ENCODE measurements at regions not wholly inside any gene's neighbourhood (a gene's known extent, or its start where the extent isn't known, plus 50 kb on each side); places are given as distances from the start of the nearest gene placed in this dataset.
"Not testable (repeated sequence)": the region's sequence is repeated elsewhere in the genome, so short reads cannot be mapped to it uniquely, and the experiment has no call there.

DNA sequence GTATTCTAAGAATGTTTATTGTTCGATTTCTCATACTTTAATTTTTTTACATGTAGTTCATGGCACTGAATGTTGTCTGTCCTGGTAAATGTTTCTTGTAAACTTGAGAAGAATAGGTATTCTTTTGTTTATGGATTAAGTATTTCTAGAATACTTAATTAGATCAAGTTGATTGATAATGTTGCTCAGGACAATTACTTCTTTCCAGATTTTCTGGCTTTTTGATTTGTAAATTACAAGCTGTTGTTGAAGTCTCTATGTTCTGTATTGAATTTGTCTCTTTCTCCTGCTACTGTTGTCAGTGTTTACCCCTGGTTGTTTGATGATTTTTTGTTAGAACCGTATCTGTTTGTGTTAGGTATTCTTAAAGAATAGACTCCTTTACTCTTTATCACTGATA, 1720.9 kb upstream of the AGA start:
- no peak for DNase-seq

DNA sequence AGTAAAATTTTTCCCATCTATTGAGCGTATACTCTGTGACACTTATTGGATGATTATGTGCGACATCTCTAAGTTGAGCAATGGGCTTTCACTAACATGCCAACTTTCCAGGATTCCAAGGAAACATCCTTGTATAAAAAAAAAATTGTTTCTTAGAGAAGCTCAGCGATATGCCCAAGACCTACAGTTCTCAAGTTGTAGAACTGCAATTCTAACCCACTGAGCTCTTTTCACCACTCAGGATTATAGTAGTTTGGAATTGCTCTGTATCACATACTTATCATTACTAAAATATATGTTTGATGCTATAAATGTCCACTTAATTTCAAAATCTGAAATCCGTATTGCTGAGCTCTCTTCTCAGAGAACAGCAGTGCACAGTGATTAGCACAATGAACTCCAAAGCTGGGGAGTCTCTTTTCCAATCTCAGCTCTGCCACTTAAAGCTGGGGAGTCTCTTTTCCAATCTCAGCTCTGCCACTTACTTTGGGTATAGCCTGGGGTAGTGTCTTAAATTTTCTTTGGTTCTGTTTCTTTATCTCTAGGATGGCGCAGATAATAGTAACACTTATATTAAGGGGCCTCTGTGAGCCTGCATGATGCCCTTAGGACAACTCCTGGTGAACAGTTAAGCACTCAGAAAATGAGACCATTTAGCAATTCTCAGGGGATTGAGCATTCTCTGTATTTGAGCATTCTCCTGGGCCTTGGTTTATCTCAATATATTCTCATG, 1722.2 kb upstream of the AGA start:
- DNase-seq = no peak

DNA sequence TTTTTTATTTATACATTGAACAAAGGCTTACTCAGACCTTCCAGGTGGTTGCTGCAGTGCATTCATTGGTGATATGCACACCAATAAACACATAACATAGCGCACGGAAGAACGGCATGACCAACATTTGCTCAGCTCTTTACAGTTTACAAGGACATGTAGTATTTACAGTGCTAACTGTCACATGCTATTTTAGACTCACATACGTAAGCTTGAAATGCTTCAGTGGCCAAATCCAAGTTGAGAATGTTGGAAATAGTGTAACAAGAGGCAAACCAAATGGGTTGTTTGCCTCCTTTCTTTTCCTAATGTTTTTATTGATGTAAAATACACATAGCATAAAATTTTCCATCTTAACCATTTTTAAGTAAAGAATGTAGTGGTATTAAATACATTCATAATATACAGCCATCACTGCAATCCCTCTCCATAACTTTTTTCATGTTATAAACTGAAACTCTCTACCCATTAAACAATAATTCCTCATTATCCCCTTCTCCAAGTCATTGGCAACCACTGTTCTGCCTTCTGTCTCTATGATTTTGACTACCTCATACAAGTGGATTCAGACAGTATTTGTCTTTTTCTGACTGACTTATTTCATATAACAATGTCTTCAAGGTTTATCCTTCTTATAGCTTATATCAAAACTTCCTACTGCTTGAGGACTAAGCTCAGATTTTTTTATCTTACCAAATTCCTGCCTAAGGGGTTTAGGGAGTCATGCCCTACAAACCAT, 1722.9 kb upstream of the AGA start:
- DNase-seq = no peak

DNA sequence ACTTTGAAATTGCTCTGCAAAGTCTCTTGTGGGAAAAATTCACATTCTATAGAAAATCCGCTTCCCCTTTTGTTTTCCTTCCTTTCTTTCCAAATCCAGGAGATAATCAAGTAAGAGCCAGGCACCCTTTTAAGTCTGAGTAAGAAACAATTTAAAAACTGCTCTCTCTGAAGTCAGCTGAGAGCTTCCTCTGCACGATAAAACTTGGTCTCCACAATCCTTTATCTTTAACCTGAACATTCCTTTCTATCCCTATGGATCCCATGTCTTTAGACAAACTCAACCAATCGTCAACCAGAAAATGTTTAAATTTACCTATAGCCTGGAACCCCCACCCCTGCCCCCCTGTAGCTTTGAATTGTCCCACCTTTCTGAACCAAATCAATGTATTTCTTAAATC, 1723.6 kb upstream of the AGA start:
- DNase-seq = no peak

DNA sequence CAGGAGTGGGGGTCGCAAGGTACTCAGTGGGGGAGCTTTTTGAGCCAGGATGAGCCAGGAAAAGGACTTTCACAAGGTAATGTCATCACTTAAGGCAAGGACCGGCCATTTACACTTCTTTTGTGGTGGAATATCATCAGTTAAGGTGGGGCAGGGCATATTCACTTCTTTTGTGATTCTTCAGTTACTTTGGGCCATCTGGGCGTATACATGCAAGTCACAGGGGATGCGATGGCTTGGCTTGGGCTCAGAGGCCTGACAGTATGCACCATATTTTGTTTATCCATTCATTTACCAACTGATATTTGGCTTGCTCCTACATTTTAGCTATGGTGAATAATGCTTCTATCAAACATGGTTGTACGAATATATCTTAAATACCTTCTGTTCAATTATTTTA, 1728.1 kb upstream of the AGA start:
- not testable (repeated sequence) for DNase-seq

DNA sequence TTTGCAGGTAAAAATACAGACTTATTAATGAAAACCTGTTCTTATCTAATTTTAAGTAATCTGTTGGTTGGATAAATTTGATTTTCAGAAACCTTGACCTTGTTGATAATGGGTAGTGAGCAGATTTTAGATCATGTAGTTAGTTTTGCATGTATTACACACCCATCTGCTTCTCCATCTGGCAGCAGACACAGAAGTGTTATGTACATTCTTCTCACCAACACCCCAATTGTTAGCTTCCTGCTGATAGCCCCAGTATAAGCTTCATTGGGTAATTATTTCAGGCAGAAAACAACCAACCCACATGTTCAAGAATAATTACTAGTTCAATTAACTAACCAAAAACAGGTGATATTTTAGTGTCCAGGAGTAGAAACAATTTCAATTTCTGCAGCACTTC, 1740.5 kb upstream of the AGA start:
- DNase-seq = no peak

DNA sequence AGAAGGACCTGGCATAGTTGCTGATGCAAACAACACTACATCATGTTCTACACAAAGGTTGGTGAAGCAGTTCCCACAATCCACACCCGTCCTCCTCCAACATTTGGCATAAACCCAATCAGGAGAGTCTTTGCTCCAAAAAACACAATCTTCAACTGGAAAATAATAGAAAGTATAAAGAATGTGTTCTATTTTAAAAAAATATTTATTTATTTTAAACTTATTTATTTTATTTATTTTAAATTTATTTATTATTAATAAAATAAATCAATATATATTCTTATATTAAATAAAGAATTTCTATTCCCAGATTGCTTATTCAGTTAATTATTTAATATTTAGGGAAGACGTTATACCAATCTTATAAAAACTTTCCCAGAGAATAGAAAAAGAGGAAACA, 1753.7 kb upstream of the AGA start:
- DNase-seq = no peak

DNA sequence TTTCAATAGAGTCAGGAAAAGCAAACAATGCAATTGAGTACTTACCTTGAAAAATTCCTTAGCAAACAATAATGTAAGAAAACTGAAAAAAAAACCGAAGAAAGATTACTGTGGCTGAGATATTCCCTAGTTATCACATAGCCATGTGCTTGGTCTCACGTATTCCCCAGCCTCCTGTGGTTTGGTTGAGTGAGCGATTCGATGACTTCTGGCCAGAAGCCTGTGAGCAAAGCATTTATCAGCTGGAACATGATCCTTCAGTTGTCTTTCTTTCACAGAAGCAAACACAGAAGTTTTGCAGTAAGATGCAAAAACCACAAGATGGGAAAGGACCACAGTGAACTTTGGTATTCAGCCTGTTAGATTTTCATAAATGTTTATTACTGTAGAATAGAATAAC, 1754.3 kb upstream of the AGA start:
- DNase-seq = no peak

DNA sequence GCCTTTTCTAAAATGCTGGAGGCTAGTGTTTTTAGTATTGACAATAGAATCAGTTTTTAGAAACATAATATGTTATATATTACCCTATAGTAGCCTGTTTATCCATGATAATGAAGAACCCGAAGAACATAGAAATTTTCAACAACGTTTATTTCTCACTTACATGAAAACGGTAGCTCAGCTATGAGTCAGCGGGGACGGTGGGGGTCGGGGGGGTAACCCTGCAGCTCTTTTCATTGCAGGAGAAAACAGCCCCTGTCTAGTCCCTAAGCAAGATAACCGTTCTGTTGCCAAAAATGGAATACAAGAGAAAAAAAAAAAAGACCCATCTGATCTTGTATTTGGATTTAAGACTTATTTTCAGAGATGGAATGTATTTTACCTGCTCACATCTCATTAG, 1758.4 kb upstream of the AGA start:
- DNase-seq = no peak

DNA sequence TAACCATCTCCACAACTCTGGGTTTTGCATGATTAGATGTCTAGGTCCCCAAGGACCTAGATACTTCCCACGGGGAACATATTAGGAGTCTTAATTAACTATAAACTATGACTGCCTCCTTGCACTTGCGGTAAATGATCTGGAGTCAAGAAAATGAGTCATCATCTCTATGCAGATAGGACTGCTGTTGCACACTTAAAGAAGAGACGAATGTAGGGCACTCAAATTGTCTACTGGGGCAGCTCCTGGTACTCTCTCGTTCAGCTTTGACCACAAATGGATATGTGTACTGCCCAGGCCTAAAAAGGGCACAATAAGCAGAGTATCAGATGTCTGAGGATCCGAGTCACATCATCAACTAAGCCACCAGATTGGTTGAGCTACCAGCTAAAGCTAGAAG, 1783.4 kb upstream of the AGA start:
- DNase-seq = no peak

DNA sequence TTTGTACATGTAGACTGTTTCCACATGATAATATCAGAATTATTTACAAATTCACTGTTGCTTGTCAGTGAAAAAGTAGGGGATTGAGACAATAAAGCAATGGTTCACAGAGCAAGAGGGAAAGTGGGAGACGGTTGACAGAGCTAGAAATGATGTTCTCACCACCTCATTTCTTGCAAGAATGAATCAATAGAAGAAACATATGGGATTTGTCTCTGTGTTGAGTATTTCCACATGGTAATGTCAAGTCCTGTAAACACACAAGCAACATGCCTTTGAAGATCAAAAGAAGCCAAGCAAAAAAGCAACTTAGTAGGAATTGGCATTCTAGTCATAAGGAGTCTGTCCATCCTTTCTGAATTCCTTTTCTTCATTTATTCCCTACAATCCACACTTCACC, 1806.6 kb upstream of the AGA start:
- DNase-seq = no peak

DNA sequence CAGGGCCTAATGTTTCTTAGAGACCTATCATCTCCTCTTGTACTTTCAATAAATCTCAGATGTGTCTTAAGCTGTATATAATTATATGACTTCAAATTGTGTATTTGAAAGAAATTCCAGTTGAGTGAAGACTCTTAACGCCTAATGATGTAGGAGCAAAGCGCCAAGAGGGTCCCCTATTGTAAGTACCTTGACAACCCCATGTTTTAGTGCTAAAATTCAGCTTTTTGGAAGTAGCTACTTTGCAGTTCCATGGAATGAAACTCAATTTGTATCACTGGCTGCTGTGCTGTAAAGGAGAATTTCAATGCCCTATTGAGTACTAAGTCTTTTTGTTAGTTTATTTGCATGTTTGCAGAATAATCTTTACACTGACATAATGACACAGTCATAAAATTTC, 1826.6 kb upstream of the AGA start:
- DNase-seq = no peak

DNA sequence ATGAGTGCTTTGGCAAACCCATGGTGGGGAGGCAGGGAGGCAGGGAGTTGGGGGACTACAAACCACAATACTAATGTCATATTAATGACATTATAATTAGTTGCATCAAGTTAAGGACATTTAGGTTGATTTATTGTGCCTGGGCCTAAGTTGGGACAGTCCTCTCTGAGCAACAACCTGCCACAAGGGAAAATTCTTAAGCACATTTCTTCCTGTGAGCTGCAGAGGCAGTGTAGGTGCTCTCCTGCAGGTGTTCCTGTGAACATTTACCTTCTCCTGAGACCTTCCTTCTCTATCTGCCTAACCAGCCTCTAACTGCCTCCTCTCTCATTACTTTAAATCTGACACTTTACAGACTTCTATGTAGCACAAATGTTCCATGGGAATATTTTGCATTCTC, 1830.0 kb upstream of the AGA start:
- no peak for DNase-seq

DNA sequence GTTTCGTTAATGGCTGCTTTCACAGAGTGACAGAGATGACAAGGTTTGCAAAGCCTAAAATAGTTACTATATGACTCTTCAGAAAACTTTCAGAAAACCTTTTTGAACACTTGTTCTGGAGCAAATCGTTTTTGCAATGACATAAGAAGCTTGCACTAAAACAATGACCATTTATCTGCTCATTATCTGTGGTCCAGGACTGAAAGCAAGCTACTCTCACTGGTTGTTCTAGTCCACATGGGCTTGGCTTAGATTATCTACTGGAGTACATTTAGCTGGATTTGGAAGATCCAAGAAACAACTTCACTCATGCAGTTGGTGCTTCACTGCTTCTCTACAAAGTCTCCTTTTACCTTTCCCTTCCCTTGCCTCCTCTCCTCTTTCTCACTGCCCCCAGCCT, 1836.4 kb upstream of the AGA start:
- DNase-seq = no peak

DNA sequence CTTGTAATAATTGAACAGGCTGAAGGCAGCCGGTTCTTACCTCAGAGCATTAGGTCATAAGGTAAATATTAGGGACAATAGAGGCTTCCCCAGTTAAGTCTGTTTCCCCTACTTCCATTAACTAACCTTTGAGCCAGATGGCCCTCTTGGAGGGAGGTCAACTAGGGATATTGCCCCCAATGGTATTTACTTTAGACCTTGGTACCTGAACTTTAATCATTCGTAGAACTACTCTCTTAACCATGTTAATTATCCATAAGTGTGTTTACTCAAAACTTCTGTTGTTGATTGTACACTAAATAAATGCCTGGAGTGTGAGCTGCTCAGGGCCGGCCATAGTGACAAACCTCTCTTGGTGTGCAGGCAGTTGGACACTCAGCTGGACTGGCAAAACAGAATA, 1843.5 kb upstream of the AGA start:
- no peak for DNase-seq

DNA sequence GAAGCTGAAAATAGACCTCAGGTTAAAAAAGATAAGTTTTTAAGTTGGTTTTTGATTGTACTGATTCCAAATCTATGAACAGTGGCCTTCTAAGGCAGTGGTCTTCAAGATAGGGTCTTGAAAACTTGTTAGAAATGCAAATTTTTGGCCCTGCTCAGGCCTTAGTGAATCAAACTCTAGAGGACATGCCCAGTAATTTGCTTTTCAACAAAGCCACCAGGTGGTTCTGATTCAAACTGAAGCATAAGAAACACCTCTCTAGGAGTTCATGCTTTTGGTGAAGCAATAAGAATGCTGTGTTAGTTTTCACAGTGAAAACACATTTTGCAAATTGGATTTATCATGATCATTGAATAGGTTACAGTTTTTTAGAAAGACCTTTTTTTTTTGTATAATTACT, 1849.4 kb upstream of the AGA start:
- DNase-seq = no peak

DNA sequence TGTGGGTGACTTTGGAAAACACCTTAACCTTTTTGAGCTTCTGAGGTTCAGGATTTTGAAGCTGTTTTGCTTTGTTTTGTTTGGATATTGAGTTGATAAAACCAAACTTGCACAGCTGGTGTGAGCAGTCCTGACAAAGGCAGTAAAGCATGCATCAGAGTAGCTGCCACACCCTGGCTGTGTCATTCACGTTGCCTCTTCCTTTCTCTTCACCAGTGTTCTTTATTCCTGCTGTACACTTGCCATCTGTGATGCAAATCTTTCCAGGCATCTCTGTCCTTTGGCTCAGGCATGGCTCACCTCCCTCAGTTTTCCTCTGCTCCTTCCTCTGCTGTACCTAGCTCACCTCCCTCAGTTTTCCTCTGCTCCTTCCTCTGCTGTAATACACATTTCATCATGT, 1850.2 kb upstream of the AGA start:
- DNase-seq = no peak

DNA sequence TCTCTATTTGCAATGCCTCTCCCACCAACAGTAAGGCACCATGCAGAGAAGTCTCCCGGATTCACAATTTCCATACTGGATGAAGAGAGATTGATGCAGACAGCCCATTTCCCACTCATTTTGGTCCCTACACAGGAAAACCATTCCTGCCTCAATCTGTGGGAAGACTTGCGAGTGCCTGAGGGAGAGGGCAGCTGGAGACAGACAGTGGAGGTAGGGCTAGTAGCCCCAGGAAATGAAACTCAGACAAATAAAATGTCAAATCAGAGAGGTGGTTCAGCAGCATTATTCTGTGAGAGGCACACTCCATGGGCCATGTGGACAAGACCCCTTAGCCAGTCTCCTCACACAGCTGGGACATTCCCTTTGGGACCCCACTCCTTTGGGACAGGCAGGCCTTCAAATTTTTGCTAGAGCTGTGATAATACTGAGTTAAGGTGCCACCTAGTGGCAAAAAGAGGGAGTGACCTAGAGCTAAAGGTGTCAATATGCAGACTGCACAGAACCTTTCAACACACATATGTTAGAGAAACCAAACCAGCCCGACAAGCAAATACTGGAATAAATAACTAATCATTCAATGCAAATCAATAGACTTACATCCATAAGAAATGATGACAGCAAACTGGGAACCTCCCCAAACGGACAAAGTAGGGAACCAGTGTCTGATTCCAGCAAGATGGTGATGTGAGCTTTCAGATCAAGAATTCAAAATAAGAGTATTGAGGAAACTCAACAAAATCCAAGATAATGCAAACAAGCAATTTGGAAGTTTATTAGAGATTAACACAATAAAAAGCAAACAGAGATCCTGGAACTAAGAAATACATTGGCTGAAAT, 1865.3 kb upstream of the AGA start:
- no peak for DNase-seq

DNA sequence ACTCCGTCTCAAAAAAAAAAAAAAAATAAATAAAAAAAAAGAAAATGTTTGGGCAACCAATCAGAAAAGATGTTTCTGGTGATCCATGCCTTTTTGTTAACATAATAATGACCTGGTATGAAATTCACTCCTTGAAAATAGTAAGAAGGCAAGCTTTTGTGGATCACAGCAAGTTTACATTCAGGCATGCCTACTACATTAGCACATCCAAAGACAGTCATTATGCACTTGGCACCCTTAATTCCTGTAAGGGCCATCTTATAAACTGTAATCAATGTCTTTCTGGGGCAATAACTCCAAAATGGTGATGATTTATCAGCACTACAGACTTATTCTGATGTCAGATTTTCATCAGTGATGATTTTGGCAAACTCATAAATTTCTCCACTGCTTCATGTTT, 1871.6 kb upstream of the AGA start:
- no peak for DNase-seq

DNA sequence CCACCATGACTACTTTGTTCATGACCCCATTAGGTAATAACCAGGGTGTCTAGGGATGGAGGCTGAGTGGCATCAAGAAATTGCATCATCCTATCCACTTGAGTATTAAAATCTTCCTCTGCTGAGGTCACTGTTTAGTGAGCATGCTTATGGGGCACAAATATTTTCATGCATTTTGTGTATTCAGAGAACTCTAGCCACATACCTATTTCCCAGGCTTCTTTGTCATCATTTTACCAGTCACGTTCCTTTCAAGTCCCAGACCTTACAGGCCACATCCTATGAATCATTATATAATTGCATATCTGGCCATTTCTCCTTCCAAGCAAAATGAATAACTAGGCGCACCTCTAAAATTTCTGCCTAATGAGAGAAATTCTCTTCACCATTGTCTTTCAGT, 1882.9 kb upstream of the AGA start:
- DNase-seq = no peak

DNA sequence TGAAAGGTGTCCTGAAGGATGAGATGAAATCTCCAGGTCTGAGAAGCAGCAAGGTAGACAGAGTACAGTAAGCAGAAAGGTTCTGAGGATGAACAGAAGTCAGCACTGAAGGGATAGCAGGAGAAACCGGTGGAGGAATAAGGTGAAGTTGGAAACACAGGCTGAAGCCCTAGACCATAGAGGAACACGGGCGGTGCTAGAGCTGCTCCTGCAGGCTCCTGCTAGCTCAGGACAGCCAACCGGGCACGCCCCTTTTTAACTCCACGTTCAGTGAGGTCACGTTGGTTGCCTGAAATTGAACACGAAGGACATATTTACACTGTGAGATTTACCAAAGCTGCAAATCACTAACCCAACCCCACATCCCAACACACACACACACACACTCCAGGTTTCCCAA, 1886.4 kb upstream of the AGA start:
- no peak for DNase-seq

DNA sequence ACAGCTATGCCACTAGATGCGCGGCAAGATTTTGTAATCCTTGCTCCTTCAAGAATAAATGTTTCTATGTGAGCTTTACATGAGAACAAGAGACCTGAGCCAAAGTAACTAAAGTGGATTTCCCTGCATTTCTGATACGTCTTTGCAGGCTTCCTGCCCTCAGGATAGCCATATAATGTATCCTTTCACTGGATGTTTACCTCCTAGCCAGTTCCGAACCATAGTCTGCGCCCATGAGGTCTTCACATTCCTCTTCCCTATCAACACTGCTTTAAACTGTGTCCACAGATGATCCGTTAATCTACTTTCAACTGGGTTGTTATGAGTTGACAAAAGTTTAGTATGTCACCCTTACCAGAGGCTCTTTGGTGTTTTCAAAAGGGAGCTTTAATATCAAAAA, 1889.1 kb upstream of the AGA start:
- no peak for DNase-seq

DNA sequence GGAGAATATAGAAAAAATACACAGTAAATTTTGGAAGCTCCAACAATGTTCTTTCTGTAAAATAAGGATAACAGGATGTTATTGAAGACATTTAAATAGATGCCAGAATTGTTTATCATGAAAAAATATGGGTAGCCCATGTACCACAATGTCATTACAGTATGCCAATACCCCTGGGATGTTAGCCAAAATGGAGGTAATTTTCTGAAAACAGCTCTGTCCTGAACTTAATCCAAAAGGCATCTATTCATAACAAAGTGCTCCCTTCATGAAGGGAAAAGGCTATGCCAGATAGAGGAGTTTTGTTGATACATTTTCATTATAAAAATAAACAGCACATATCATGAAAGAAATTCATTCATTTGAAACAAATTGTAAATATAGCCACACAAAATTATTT, 1902.6 kb upstream of the AGA start:
- no peak for DNase-seq

DNA sequence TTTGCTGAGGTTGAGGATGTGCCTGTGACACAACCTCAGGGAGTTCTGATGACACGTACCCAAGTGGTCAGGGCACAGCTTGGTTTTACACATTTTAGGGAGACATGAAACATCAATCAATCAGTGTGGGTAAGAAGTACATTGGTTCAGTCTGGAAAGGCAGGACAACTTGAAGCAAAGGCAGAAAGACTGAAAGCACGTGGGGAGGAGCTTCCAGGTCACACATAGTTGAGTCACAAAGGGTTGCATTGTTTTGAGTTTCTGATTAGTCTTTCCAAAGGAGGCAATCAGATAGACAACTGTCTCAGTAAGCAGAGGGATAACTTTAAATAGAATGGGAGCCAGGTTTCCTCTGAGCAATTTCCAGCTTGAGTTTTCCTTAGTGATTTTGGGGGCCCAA, 1910.0 kb upstream of the AGA start:
- no peak for DNase-seq

Measured in activated T-cell treated with anti-CD3 and anti-CD28 coated beads, Interleukin-2, amount 50 U/mL, for 1 hour (primary cell).